Astrocyte (in vitro differentiated cells and primary cell): ENCODE measurements at regions not wholly inside any gene's neighbourhood (a gene's known extent, or its start where the extent isn't known, plus 50 kb on each side); places are given as distances from the start of the nearest gene placed in this dataset.
A peak's percentile ranks its signal among the peaks of the same experiment; 100 is the strongest.

Experiments
- DNase-seq: peaks from one replicate; pipeline ENCODE4 v3.0.0-alpha.2; 2010; ENCODE audit warnings: low read depth
- FAIRE-seq: peaks from 2 replicates; lab custom pipeline; 2011; peaks lifted over from hg19 to GRCh38; lab: Jason Lieb, UNC
- H2AFZ ChIP-seq: 2 replicates; pipeline ENCODE4 v1.6.0; 2012; ENCODE audit warnings: low read depth, low read length, inconsistent platforms
- H3K27ac ChIP-seq: 2 replicates; pipeline ENCODE4 v1.5.1; 2011; ENCODE audit warnings: low read depth, low read length, inconsistent platforms
- H3K27me3 ChIP-seq: 2 replicates; pipeline ENCODE4 v1.6.0; 2011; ENCODE audit warnings: low read length, inconsistent platforms; ENCODE audit not compliant: insufficient read depth
- H3K36me3 ChIP-seq: 2 replicates; pipeline ENCODE4 v1.5.1; 2011; ENCODE audit warnings: low read length, inconsistent platforms; ENCODE audit not compliant: insufficient read depth
- H3K4me1 ChIP-seq: 2 replicates; pipeline ENCODE4 v1.5.1; 2011; ENCODE audit warnings: low read length, inconsistent platforms; ENCODE audit not compliant: insufficient read depth
- H3K4me2 ChIP-seq: 2 replicates; pipeline ENCODE4 v1.6.0; 2012; ENCODE audit warnings: low read length, inconsistent platforms
- H3K4me3 ChIP-seq: 2 replicates; pipeline ENCODE4 v1.5.1; 2011; ENCODE audit warnings: low read depth, mild to moderate bottlenecking, low read length, inconsistent platforms; ENCODE audit not compliant: insufficient read depth
- H3K79me2 ChIP-seq: 2 replicates; pipeline ENCODE4 v1.6.0; 2012; ENCODE audit warnings: mild to moderate bottlenecking, low read length, inconsistent platforms; ENCODE audit not compliant: insufficient read depth
- H3K9ac ChIP-seq: 2 replicates; pipeline ENCODE4 v1.6.0; 2012; ENCODE audit warnings: mild to moderate bottlenecking, low read length, inconsistent platforms
- H3K9me3 ChIP-seq: 2 replicates; pipeline ENCODE4 v1.5.1; 2012; ENCODE audit warnings: low read depth, mild to moderate bottlenecking, low read length, inconsistent platforms; ENCODE audit not compliant: insufficient read depth
- H4K20me1 ChIP-seq: 2 replicates; pipeline ENCODE4 v1.6.0; 2012; ENCODE audit warnings: low read length, inconsistent platforms; ENCODE audit not compliant: insufficient read depth
- H3K27ac Mint-ChIP-seq: one replicate; pipeline ENCODE4 v1.8.0; 2021; ENCODE audit warnings: mild to moderate bottlenecking, mixed read lengths; ENCODE audit not compliant: unreplicated experiment
- H3K27me3 Mint-ChIP-seq: one replicate; pipeline ENCODE4 v1.8.0; 2021; ENCODE audit warnings: low read depth, mixed read lengths; ENCODE audit not compliant: unreplicated experiment
- H3K36me3 Mint-ChIP-seq: one replicate; pipeline ENCODE4 v1.8.0; 2021; ENCODE audit warnings: low read depth, mixed read lengths; ENCODE audit not compliant: unreplicated experiment
- H3K4me1 Mint-ChIP-seq: one replicate; pipeline ENCODE4 v1.8.0; 2021; ENCODE audit warnings: low read depth, mixed read lengths; ENCODE audit not compliant: unreplicated experiment
- H3K4me3 Mint-ChIP-seq: one replicate; pipeline ENCODE4 v1.8.0; 2021; ENCODE audit warnings: mild to moderate bottlenecking, moderate library complexity, mixed read lengths; ENCODE audit not compliant: unreplicated experiment
- H3K9me3 Mint-ChIP-seq: one replicate; pipeline ENCODE4 v1.8.0; 2021; ENCODE audit warnings: mild to moderate bottlenecking, mixed read lengths; ENCODE audit not compliant: unreplicated experiment
- CTCF ChIP-seq: IDR thresholded peaks from 2 replicates; pipeline ENCODE4 v1.5.1; 2011; ENCODE audit warnings: low read depth, mild to moderate bottlenecking, inconsistent platforms, low read length, moderate library complexity; ENCODE audit not compliant: insufficient read depth
- EZH2 ChIP-seq: IDR thresholded peaks from 2 replicates; pipeline ENCODE4 v1.6.1; 2012; ENCODE audit warnings: mild to moderate bottlenecking, low read length, inconsistent platforms; ENCODE audit not compliant: insufficient read depth

- no peaks in the 10 kb centered on the region for H3K9me3 ChIP-seq
- H3K27ac ChIP-seq = no peak overlapping the region
- H4K20me1 ChIP-seq = no peaks in the 10 kb centered on the region
- no peaks in the 10 kb centered on the region for H3K27me3 ChIP-seq
- Mint-ChIP-seq H3K4me3 (no peak overlapping the region), H3K27me3 (no peaks in the 10 kb centered on the region), H3K4me1 (no peaks in the 10 kb centered on the region), H3K36me3 (no peaks in the 10 kb centered on the region), H3K9me3 (no peaks in the 10 kb centered on the region), H3K27ac (no peak overlapping the region)
- H3K4me3 ChIP-seq = no peak overlapping the region
- no peaks in the 10 kb centered on the region for H3K79me2 ChIP-seq
- H3K9ac ChIP-seq = no peak overlapping the region
- no peaks in the 10 kb centered on the region for H3K4me1 ChIP-seq
- no peak overlapping the region for H3K4me2 ChIP-seq
- H3K36me3 ChIP-seq = no peaks in the 10 kb centered on the region
- TF ChIP-seq CTCF (no peak), EZH2 (no peak)
- DNase-seq (peak; percentile 41), FAIRE-seq (no peak)
- H2AFZ ChIP-seq = no peak overlapping the region
Measured at GRCh38 chr3:165336786-165337185, 140.6 kb upstream of the SLITRK3 start.
